Naive B cell (primary cell): ENCODE measurements at regions not wholly inside any gene's neighbourhood (a gene's known extent, or its start where the extent isn't known, plus 50 kb on each side); places are given as distances from the start of the nearest gene placed in this dataset.

Experiments used
- ATAC-seq, 2 donors: fragments of 150-1000 bp; cut with Tn5 transposase; 2 replicates each; pipeline ENCODE4 v1.10.0; 2021; ENCODE audit warnings: low read depth in 2 of 2, mild to moderate bottlenecking in 2 of 2, moderate library complexity in 2 of 2
- DNase-seq: peaks from one replicate; pipeline ENCODE4 v3.0.0; 2022
- H3K27ac Mint-ChIP-seq, 6 donors: one replicate each; pipeline ENCODE4 v1.8.0; 2020 to 2022; ENCODE audit warnings: mild to moderate bottlenecking in 6 of 6, mixed read lengths in 6 of 6, moderate library complexity in 5 of 6, inconsistent platforms in 2 of 6
- H3K27me3 Mint-ChIP-seq, 3 donors: one replicate each; pipeline ENCODE4 v1.8.0; 2021 to 2022; ENCODE audit warnings: mixed read lengths in 3 of 3, mild to moderate bottlenecking in 1 of 3
- H3K36me3 Mint-ChIP-seq, 2 donors: one replicate each; pipeline ENCODE4 v1.8.0; 2020 to 2022; ENCODE audit warnings: mixed read lengths in 2 of 2, inconsistent platforms in 1 of 2, mild to moderate bottlenecking in 1 of 2
- H3K4me1 Mint-ChIP-seq, 3 donors: one replicate each; pipeline ENCODE4 v1.8.0; 2020 to 2022; ENCODE audit warnings: mixed read lengths in 3 of 3, inconsistent platforms in 1 of 3, mild to moderate bottlenecking in 1 of 3, moderate library complexity in 1 of 3
- H3K4me3 Mint-ChIP-seq, 8 donors: one replicate each; pipeline ENCODE4 v1.8.0; 2020 to 2022; ENCODE audit warnings: mild to moderate bottlenecking in 8 of 8, mixed read lengths in 8 of 8, moderate library complexity in 8 of 8, inconsistent platforms in 2 of 8
- H3K9me3 Mint-ChIP-seq, 7 donors: one replicate each; pipeline ENCODE4 v1.8.0; 2020 to 2022; ENCODE audit warnings: mixed read lengths in 7 of 7, mild to moderate bottlenecking in 5 of 7, inconsistent platforms in 2 of 7, moderate library complexity in 1 of 7

- H3K9me3 Mint-ChIP-seq = peaks cover 4 to 12% (median 6%) of the 10 kb centered on the region in 7 donors
- H3K27me3 Mint-ChIP-seq = peaks cover 8 to 23% (median 12%) of the 10 kb centered on the region in 3 donors
- H3K36me3 Mint-ChIP-seq = peaks cover 4 to 13% of the 10 kb centered on the region in 2 donors
- ATAC-seq (no peak), DNase-seq (no peak)
- H3K4me1 Mint-ChIP-seq = peaks cover 27 to 40% (median 30%) of the 10 kb centered on the region in 3 donors
- peak overlapping the region in 2 of 8 donors; percentile 39 to 51 for H3K4me3 Mint-ChIP-seq
- H3K27ac Mint-ChIP-seq = peak overlapping the region in 2 of 6 donors; percentile 27 to 74
These were observed 181.3 kb downstream of the CAND1 start for GRCh38 chr12:67450441-67450840.

GRCh38 chr12:67451206-67451605, 182.0 kb downstream of the CAND1 start:
- DNase-seq = no peak
- Mint-ChIP-seq H3K4me3 (no peak overlapping the region), H3K27me3 (peaks cover 8 to 23% (median 12%) of the 10 kb centered on the region in 3 donors), H3K9me3 (peaks cover 4 to 12% (median 6%) of the 10 kb centered on the region in 7 donors), H3K27ac (no peak overlapping the region), H3K36me3 (peaks cover 4 to 13% of the 10 kb centered on the region in 2 donors), H3K4me1 (peaks cover 27 to 40% (median 30%) of the 10 kb centered on the region in 3 donors)
- ATAC-seq = no peak

- Mint-ChIP-seq H3K9me3 (peaks cover 4 to 12% (median 6%) of the 10 kb centered on the region in 7 donors), H3K4me3 (no peak overlapping the region), H3K4me1 (peaks cover 27 to 40% (median 30%) of the 10 kb centered on the region in 3 donors), H3K36me3 (peaks cover 4 to 13% of the 10 kb centered on the region in 2 donors), H3K27ac (peak overlapping the region in 3 of 6 donors; percentile 13 to 81 (median 65)), H3K27me3 (peaks cover 6 to 20% (median 15%) of the 10 kb centered on the region in 3 donors)
- ATAC-seq (peak; percentile 68 to 75), DNase-seq (peak; percentile 32)
These were observed 183.1 kb downstream of the CAND1 start for GRCh38 chr12:67452119-67452805.

GRCh38 chr12:67453191-67453590, 184.0 kb downstream of the CAND1 start:
- Mint-ChIP-seq H3K4me1 (peaks cover 27 to 40% (median 30%) of the 10 kb centered on the region in 3 donors), H3K4me3 (no peak overlapping the region), H3K27me3 (peaks cover 6 to 23% (median 17%) of the 10 kb centered on the region in 3 donors)

GRCh38 chr12:67455236-67455635, 186.1 kb downstream of the CAND1 start:
- DNase-seq (no peak), ATAC-seq (no peak)
- Mint-ChIP-seq H3K4me3 (no peak overlapping the region), H3K27ac (no peak overlapping the region), H3K27me3 (peaks cover 6 to 23% (median 17%) of the 10 kb centered on the region in 3 donors), H3K9me3 (peaks cover 4 to 10% (median 6%) of the 10 kb centered on the region in 7 donors), H3K36me3 (peaks cover 7 to 13% of the 10 kb centered on the region in 2 donors), H3K4me1 (peaks cover 13 to 27% (median 20%) of the 10 kb centered on the region in 3 donors)

More at GRCh38 chr12:67453191-67453590, 184.0 kb downstream of the CAND1 start:
- H3K9me3 Mint-ChIP-seq = peaks cover 4 to 12% (median 6%) of the 10 kb centered on the region in 7 donors
- no peak overlapping the region for H3K27ac Mint-ChIP-seq
- DNase-seq (no peak), ATAC-seq (no peak)
- H3K36me3 Mint-ChIP-seq = peaks cover 7 to 13% of the 10 kb centered on the region in 2 donors

- no peak for DNase-seq
- Mint-ChIP-seq H3K27ac (no peak overlapping the region), H3K4me3 (no peak overlapping the region), H3K27me3 (peaks cover 6 to 23% (median 17%) of the 10 kb centered on the region in 3 donors), H3K4me1 (peaks cover 9 to 15% (median 13%) of the 10 kb centered on the region in 3 donors), H3K9me3 (peaks cover 4 to 9% (median 6%) of the 10 kb centered on the region in 7 donors), H3K36me3 (peaks cover 7 to 13% of the 10 kb centered on the region in 2 donors)
- ATAC-seq = no peak
These were observed 187.3 kb downstream of the CAND1 start for GRCh38 chr12:67456431-67456901.

GRCh38 chr12:67457136-67457535, 188.0 kb downstream of the CAND1 start:
- Mint-ChIP-seq H3K36me3 (peaks cover 6 to 12% of the 10 kb centered on the region in 2 donors), H3K4me1 (peaks cover 4 to 10% (median 9%) of the 10 kb centered on the region in 3 donors), H3K9me3 (peaks cover 3 to 9% (median 4%) of the 10 kb centered on the region in 7 donors), H3K4me3 (no peak overlapping the region), H3K27ac (no peak overlapping the region), H3K27me3 (peaks cover 6 to 23% (median 17%) of the 10 kb centered on the region in 3 donors)
- DNase-seq (no peak), ATAC-seq (no peak)

- Mint-ChIP-seq H3K9me3 (peaks cover 0 to 2% (median 0%) of the 10 kb centered on the region in 7 donors), H3K4me1 (peaks cover 0 to 4% (median 2%) of the 10 kb centered on the region in 3 donors), H3K4me3 (no peak overlapping the region), H3K36me3 (peaks cover 3% of the 10 kb centered on the region in 2 donors), H3K27me3 (peaks cover 3 to 21% (median 12%) of the 10 kb centered on the region in 3 donors), H3K27ac (no peak overlapping the region)
- ATAC-seq = peak in 1 of 2 donors; percentile 13
- no peak for DNase-seq
These were observed 188.9 kb downstream of the CAND1 start for GRCh38 chr12:67457778-67458665.

- no peak for ATAC-seq
- peaks cover 0 to 3% of the 10 kb centered on the region in 2 donors for H3K36me3 Mint-ChIP-seq
These were observed 189.4 kb upstream of the DYRK2 start for GRCh38 chr12:67459173-67459572.

GRCh38 chr12:67459578-67459977, 189.0 kb upstream of the DYRK2 start:
- ATAC-seq (no peak), DNase-seq (no peak)
- Mint-ChIP-seq H3K9me3 (peaks cover 0 to 2% (median 0%) of the 10 kb centered on the region in 7 donors), H3K4me1 (no peaks in the 10 kb centered on the region), H3K4me3 (no peak overlapping the region), H3K36me3 (peaks cover 0 to 3% of the 10 kb centered on the region in 2 donors), H3K27ac (no peak overlapping the region), H3K27me3 (peaks cover 0 to 11% (median 9%) of the 10 kb centered on the region in 3 donors)

More at GRCh38 chr12:67459173-67459572, 189.4 kb upstream of the DYRK2 start:
- H3K27ac Mint-ChIP-seq = no peak overlapping the region
- no peaks in the 10 kb centered on the region for H3K4me1 Mint-ChIP-seq
- peaks cover 0 to 2% (median 0%) of the 10 kb centered on the region in 7 donors for H3K9me3 Mint-ChIP-seq
- no peak overlapping the region for H3K4me3 Mint-ChIP-seq
- H3K27me3 Mint-ChIP-seq = peaks cover 0 to 11% (median 9%) of the 10 kb centered on the region in 3 donors
- no peak for DNase-seq

GRCh38 chr12:67460388-67460787, 188.2 kb upstream of the DYRK2 start:
- no peak overlapping the region for H3K27ac Mint-ChIP-seq
- peaks cover 0 to 3% of the 10 kb centered on the region in 2 donors for H3K36me3 Mint-ChIP-seq
- peaks cover 0 to 2% (median 0%) of the 10 kb centered on the region in 7 donors for H3K9me3 Mint-ChIP-seq
- H3K27me3 Mint-ChIP-seq = peaks cover 0 to 12% (median 9%) of the 10 kb centered on the region in 3 donors
- no peak for DNase-seq
- no peaks in the 10 kb centered on the region for H3K4me1 Mint-ChIP-seq
- H3K4me3 Mint-ChIP-seq = no peak overlapping the region
- ATAC-seq = no peak

- H3K27me3 Mint-ChIP-seq = peaks cover 0 to 12% (median 0%) of the 10 kb centered on the region in 3 donors
- DNase-seq (no peak), ATAC-seq (no peak)
- H3K36me3 Mint-ChIP-seq = peaks cover 9 to 19% of the 10 kb centered on the region in 2 donors
- no peaks in the 10 kb centered on the region for H3K4me1 Mint-ChIP-seq
- H3K9me3 Mint-ChIP-seq = peaks cover 10 to 30% (median 22%) of the 10 kb centered on the region in 7 donors
- H3K4me3 Mint-ChIP-seq = no peak overlapping the region
- H3K27ac Mint-ChIP-seq = no peak overlapping the region
These were observed 179.8 kb upstream of the DYRK2 start for GRCh38 chr12:67468549-67469245.
